Neural progenitor cell (in vitro differentiated cells): ENCODE measurements at regions not wholly inside any gene's neighbourhood (a gene's known extent, or its start where the extent isn't known, plus 50 kb on each side); places are given as distances from the start of the nearest gene placed in this dataset.

Experiments used
- DNase-seq: peaks from one replicate; pipeline ENCODE4 v3.0.0-alpha.2; 2016; ENCODE audit warnings: low spot score
- H2AFZ ChIP-seq: fragments of 200-600 bp; sonication (generic); replicated peaks from 2 replicates; pipeline ENCODE4 v1.6.1; 2016; ENCODE audit warnings: antibody characterized with exemption
- H3F3A ChIP-seq: fragments of 200-600 bp; sonication (generic); 2 replicates; pipeline ENCODE4 v1.6.1; 2016; ENCODE audit warnings: antibody characterized with exemption, low read depth
- H3K27ac ChIP-seq: fragments of 200-600 bp; sonication (generic); 2 replicates; pipeline ENCODE4 v1.5.1; 2016; ENCODE audit warnings: mild to moderate bottlenecking
- H3K27me3 ChIP-seq: fragments of 200-600 bp; sonication (generic); 2 replicates; pipeline ENCODE4 v1.6.1; 2016; ENCODE audit warnings: mild to moderate bottlenecking, moderate library complexity
- H3K36me3 ChIP-seq: fragments of 200-600 bp; sonication (generic); 2 replicates; pipeline ENCODE4 v1.5.1; 2016
- H3K4me1 ChIP-seq: fragments of 200-600 bp; sonication (generic); 2 replicates; pipeline ENCODE4 v1.6.1; 2016; ENCODE audit warnings: mixed run types
- H3K4me2 ChIP-seq: fragments of 200-600 bp; sonication (generic); 2 replicates; pipeline ENCODE4 v1.6.1; 2016
- H3K4me3 ChIP-seq: fragments of 200-600 bp; sonication (generic); 2 replicates; pipeline ENCODE4 v1.5.1; 2016
- H3K79me2 ChIP-seq: fragments of 200-600 bp; sonication (generic); 2 replicates; pipeline ENCODE4 v1.6.1; 2016; ENCODE audit warnings: low read depth
- H3K9ac ChIP-seq: fragments of 200-600 bp; sonication (generic); 2 replicates; pipeline ENCODE4 v1.6.1; 2016
- H3K9me3 ChIP-seq: fragments of 200-600 bp; sonication (generic); 2 replicates; pipeline ENCODE4 v1.5.1; 2016; ENCODE audit warnings: low read depth
- H4K20me1 ChIP-seq: fragments of 200-600 bp; sonication (generic); 2 replicates; pipeline ENCODE4 v1.6.1; 2016; ENCODE audit warnings: low read depth
- H3K27ac Mint-ChIP-seq: 3 replicates; pipeline ENCODE4 v1.8.0; 2021; ENCODE audit warnings: mixed read lengths
- H3K27me3 Mint-ChIP-seq: 2 replicates; pipeline ENCODE4 v1.8.0; 2022; ENCODE audit warnings: low read depth, mild to moderate bottlenecking, inconsistent platforms, moderate library complexity, mixed read lengths; ENCODE audit not compliant: insufficient read depth
- H3K36me3 Mint-ChIP-seq: 3 replicates; pipeline ENCODE4 v1.8.0; 2021; ENCODE audit warnings: mixed read lengths
- H3K4me1 Mint-ChIP-seq: 3 replicates; pipeline ENCODE4 v1.8.0; 2021; ENCODE audit warnings: mixed read lengths
- H3K4me3 Mint-ChIP-seq: 3 replicates; pipeline ENCODE4 v1.8.0; 2021; ENCODE audit warnings: mild to moderate bottlenecking, moderate library complexity, mixed read lengths
- H3K9me3 Mint-ChIP-seq: 3 replicates; pipeline ENCODE4 v1.8.0; 2020; ENCODE audit warnings: mixed read lengths
- EZH2 ChIP-seq: fragments of 200-600 bp; sonication (generic); IDR thresholded peaks from 2 replicates; pipeline ENCODE4 v1.6.1; 2017; ENCODE audit warnings: antibody characterized with exemption, mild to moderate bottlenecking, moderate library complexity
- EZH2phosphoT487 ChIP-seq: fragments of 200-600 bp; sonication (generic); IDR thresholded peaks from 2 replicates; pipeline ENCODE4 v1.6.1; 2017; ENCODE audit warnings: antibody characterized with exemption
- TF ChIP-seq, protein P1 (sequence below): fragments of 200-600 bp; sonication (generic); IDR thresholded peaks from 2 replicates; pipeline ENCODE4 v1.5.1; 2017; ENCODE audit warnings: antibody characterized with exemption, mild to moderate bottlenecking

DNA sequence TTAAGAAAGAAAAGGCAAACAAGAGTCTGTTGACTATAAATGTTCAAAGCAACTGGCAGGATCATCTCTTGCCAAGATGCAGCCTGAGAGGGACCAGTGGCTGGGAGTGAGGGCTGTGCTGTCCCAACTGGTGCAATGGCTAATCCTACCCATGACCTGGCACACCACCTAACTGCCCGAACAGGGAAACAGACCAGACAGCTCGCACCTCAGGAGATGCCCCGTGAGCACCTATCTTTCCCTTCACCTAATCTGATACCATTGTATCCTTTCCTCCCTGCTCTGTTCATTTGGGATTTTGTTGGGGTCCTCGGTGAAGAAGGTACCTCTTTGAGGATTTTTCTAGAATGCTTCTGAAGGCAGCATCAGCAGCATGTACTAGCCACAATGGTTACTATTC, 206.5 kb upstream of the MAMLD1 start:
- Histone ChIP-seq H4K20me1 (no peaks in the 10 kb centered on the region), H3F3A (no peaks in the 10 kb centered on the region), H3K36me3 (no peaks in the 10 kb centered on the region), H2AFZ (no peak overlapping the region), H3K27me3 (no peaks in the 10 kb centered on the region), H3K4me3 (no peak overlapping the region), H3K9ac (no peak overlapping the region), H3K79me2 (no peaks in the 10 kb centered on the region), H3K9me3 (no peaks in the 10 kb centered on the region), H3K4me2 (no peak overlapping the region), H3K4me1 (no peaks in the 10 kb centered on the region), H3K27ac (no peak overlapping the region)
- Mint-ChIP-seq H3K4me1 (no peaks in the 10 kb centered on the region), H3K36me3 (no peaks in the 10 kb centered on the region), H3K27me3 (peaks cover 3% of the 10 kb centered on the region), H3K9me3 (peaks cover 2% of the 10 kb centered on the region), H3K27ac (no peak overlapping the region), H3K4me3 (no peak overlapping the region)
- no peak for DNase-seq
- TF ChIP-seq EZH2phosphoT487 (no peak), EZH2 (no peak)
- TF ChIP-seq, protein P1, sequence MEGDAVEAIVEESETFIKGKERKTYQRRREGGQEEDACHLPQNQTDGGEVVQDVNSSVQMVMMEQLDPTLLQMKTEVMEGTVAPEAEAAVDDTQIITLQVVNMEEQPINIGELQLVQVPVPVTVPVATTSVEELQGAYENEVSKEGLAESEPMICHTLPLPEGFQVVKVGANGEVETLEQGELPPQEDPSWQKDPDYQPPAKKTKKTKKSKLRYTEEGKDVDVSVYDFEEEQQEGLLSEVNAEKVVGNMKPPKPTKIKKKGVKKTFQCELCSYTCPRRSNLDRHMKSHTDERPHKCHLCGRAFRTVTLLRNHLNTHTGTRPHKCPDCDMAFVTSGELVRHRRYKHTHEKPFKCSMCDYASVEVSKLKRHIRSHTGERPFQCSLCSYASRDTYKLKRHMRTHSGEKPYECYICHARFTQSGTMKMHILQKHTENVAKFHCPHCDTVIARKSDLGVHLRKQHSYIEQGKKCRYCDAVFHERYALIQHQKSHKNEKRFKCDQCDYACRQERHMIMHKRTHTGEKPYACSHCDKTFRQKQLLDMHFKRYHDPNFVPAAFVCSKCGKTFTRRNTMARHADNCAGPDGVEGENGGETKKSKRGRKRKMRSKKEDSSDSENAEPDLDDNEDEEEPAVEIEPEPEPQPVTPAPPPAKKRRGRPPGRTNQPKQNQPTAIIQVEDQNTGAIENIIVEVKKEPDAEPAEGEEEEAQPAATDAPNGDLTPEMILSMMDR = no peak

GRCh38 chrX:150157291-150157690, 205.8 kb upstream of the MAMLD1 start:
- H3K27me3 ChIP-seq = no peaks in the 10 kb centered on the region
- DNase-seq = no peak
- H4K20me1 ChIP-seq = no peaks in the 10 kb centered on the region
- H3K4me1 ChIP-seq = no peaks in the 10 kb centered on the region
- Mint-ChIP-seq H3K4me1 (no peaks in the 10 kb centered on the region), H3K9me3 (peaks cover 2% of the 10 kb centered on the region), H3K36me3 (no peaks in the 10 kb centered on the region), H3K27ac (no peak overlapping the region), H3K27me3 (peaks cover 3% of the 10 kb centered on the region), H3K4me3 (no peak overlapping the region)
- H3F3A ChIP-seq = no peaks in the 10 kb centered on the region
- no peak overlapping the region for H2AFZ ChIP-seq
- H3K4me3 ChIP-seq = no peak overlapping the region
- H3K79me2 ChIP-seq = no peaks in the 10 kb centered on the region
- H3K9me3 ChIP-seq = no peaks in the 10 kb centered on the region
- no peaks in the 10 kb centered on the region for H3K36me3 ChIP-seq
- no peak overlapping the region for H3K9ac ChIP-seq
- TF ChIP-seq, protein P1 = no peak
- no peak for TF ChIP-seq EZH2
- no peak for TF ChIP-seq EZH2phosphoT487
- H3K27ac ChIP-seq = no peak overlapping the region
- no peak overlapping the region for H3K4me2 ChIP-seq

GRCh38 chrX:150158554-150159332, 204.4 kb upstream of the MAMLD1 start:
- Histone ChIP-seq H3K27ac (no peak overlapping the region), H3K4me1 (no peaks in the 10 kb centered on the region), H4K20me1 (no peaks in the 10 kb centered on the region), H3K9me3 (no peaks in the 10 kb centered on the region), H3F3A (no peaks in the 10 kb centered on the region), H3K4me3 (no peak overlapping the region), H3K9ac (no peak overlapping the region), H3K4me2 (no peak overlapping the region), H3K36me3 (no peaks in the 10 kb centered on the region), H3K79me2 (no peaks in the 10 kb centered on the region), H3K27me3 (no peaks in the 10 kb centered on the region), H2AFZ (no peak overlapping the region)
- Mint-ChIP-seq H3K9me3 (peaks cover 6% of the 10 kb centered on the region), H3K36me3 (no peaks in the 10 kb centered on the region), H3K4me1 (no peaks in the 10 kb centered on the region), H3K4me3 (no peak overlapping the region), H3K27ac (no peak overlapping the region), H3K27me3 (peaks cover 3% of the 10 kb centered on the region)
- no peak for TF ChIP-seq EZH2
- no peak for TF ChIP-seq EZH2phosphoT487
- TF ChIP-seq, protein P1 = no peak
- DNase-seq = no peak
